Ammon's horn (tissue), 1 donor: ENCODE measurements at regions not wholly inside any gene's neighbourhood (a gene's known extent, or its start where the extent isn't known, plus 50 kb on each side); places are given as distances from the start of the nearest gene placed in this dataset.

Source experiments
- DNase-seq: peaks from one replicate; pipeline ENCODE4 v3.0.0-alpha.2; 2016; ENCODE audit warnings: low spot score

DNA sequence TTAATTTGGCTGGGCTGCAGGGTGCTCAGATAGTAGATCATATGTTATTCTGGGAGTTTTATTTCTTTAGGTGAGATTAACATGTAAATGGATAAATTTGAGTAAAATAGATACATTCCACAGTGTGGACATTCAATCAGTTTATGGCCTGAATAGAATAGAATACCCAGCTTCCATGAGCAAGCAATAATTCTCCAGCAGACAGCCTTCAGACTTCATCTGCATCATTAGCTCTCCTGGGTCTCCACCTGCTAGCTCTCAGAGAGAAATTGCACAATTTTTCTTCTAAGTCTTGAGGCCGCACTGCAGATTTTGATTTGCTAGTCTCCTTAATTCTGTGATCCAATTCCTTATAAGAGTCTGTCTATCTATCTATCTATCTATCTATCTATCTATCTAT, 420.3 kb upstream of the BOD1L1 start:
- DNase-seq: no peak

DNA sequence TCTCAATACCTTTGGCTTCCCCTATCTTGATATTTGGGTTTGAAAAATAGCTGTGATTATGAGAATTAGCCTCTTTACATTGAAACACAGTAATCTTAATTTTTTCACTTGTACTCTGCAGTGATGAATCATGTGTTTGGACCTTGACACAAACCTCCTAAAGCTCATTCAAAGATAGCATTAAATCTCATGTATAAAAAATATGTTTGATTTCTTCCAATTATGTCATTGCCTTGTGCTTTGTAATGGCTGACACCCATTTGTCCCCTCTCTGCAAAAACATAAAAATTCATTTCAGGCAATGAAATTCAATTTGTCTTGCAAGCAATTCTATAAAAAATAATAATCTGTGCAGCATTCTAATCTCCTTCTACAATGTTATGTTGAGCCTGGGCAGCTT, 422.4 kb upstream of the BOD1L1 start:
- no peak for DNase-seq

DNA sequence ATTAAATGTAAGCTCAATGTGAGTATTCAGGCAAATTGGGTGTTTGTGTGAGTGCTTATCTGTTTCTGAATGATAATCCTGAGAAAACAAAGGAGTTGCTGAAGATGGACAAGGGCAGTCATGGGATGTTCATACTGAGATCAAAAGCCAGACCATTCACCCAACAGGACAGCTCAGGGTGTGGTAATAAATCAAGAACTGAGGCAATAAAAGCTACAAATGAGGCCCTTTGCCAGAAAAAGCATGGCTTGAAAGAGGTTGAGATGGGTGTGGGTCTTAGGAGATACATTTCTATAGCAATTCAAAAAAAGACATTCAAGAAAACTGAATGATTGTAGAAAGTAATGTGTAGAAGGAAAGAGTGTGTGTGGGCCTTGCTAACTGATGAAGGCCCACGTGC, 425.8 kb upstream of the BOD1L1 start:
- no peak for DNase-seq

DNA sequence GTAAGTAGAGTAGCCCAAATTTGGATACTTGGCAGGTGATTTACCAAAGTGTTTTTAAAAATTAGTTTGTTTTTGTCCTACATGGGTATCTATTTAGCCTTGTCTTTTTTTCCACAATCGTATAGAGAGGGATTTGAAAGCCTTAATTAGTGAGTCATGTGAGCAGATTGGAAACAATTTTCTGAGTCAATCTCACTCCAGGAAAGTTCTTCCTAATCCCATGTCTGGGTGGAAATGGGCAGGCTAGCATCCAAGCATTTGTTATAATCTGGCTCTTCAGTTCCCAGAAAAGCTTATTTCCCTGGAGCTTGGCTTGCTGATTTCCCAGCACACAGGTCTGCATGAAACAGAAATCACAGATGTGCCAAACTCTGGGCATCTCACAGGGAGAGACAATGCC, 426.9 kb upstream of the BOD1L1 start:
- no peak for DNase-seq

DNA sequence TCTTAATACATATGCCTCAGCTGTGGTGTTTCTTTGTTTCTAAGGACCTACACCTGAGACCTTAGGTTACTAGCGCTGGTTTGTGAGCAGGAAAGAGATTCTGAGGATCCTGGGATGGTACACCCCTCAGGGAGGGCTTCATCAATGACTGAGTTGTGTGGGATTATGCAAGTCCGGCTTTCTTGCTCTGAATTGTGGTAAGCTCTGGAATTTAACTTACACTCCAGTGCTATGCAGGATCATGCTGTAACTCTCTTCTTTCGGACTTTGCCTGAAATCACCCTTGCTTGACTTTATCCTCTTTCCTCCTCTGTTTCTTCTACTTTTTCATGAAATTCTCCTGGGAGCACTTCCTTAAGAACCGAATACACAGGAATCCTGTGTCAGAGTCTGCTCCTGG, 431.5 kb upstream of the BOD1L1 start:
- no peak for DNase-seq

DNA sequence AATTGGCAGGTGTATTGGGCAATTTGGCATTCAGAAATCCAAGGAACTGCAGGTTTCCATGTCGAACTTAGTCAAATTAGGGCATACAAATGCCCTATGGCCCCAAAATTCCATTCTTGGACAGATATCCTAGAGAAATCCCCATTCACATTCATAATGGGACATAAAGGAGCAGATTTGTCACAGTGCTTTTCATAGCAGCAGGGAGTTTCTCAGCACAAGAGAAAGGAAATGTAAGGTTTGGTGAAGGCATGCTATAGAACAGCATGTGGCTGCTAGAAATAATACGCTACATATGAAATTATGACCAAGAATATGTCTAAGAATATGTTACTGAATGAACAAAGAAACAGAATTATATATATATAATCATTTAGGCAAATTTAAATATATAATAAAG, 437.5 kb upstream of the BOD1L1 start:
- no peak for DNase-seq

DNA sequence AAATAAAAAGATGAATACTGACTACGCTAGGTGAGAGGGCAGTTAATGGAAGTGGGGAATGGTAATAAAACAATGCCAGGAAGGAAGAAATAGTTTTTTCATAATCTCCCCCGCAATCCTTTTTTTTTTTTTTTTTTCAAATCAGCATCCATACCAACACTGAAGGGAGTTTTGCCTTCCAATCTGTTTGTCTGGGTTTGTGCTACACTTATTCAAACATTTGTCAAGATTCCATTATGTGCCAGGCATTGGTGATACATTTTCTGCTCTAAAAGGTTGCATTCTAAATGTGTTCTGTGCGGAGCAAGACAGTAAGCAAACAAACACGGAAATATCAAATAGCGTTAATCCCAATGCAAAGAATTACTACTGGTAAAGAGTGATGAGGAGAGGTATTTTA, 437.9 kb upstream of the BOD1L1 start:
- DNase-seq: no peak

DNA sequence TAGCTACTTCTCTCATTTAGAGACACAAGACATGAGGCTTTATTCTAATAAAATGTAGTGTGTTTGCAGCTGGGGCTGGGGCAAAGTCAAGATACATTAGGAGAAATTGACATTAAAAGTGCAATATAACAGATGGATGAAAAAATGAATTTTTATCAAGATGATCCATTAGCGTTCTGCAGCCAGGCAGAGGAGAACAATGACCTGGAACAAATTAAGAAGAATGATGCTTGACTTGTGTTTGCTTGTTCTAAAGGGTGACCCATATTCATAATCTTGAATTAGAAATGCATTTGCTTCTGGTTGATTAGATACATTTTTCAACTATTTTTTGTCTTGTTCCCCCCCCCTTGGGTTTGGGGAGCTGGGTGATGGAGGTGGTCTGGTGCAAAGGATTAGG, 439.5 kb upstream of the BOD1L1 start:
- no peak for DNase-seq

DNA sequence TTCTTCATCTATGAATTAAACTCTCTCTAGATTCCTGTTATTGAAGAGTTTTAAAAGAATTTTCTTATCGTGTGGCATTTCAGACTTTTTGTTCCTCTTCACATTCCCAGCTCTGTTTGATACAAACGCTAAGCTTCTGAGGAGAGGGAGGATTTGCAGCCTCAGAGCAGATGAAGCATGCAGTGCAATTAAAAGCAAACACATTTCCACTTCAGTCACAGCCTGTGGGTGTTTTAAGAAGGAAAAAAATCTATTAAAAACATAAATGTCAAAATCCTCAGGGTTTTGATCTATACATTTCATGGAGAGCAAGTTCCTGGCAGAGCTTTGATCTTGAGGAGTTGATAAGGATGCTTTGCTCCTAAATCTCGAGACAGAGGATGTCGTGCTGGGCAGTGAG, 442.4 kb upstream of the BOD1L1 start:
- peak; percentile 36 for DNase-seq

DNA sequence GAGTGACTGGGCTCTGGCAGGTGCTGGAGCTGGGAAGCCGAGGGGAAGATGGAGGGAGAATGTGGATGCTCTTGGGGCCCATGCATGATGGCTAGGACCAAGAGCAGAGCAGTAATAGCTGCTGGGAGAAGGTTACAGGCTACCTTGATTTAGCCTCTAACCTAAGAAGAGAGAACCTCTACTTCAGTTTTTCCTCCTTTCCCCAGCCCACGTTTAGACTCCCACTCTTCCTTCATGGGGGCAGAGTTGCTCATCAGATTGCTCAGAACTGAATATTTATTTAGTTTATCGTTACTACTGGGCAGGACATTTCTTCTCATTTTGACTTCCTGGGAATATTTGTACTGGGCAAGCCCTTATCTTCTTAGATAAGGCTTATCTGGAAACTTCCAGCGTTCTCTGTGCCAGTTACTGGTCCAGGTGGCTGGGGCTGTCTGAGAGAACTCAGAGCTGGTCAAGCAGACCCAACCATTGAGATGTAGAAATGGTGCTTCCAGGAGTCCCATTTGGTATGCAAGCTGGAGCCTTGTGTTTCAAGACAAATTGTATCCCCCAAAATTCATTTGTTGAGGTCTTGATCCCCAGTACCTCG, 442.9 kb upstream of the BOD1L1 start:
- DNase-seq: no peak

DNA sequence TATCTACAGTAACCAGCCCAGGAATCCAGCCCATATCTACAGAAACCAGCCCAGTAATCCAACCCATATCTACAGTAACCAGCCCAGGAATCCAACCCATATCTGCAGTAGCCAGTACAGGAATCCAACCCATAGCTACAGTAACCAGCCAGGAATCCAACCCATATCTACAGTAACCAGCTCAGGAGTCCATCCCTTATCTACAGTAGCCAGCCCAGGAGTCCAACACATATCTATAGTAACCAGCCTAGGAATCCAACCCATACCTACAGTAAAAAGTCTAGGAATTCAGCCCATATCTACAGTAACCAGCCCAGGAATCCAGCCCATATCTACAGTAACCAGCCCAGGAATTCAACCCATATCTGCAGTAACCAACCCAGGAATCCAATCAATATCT, 445.0 kb upstream of the BOD1L1 start:
- DNase-seq: no peak

DNA sequence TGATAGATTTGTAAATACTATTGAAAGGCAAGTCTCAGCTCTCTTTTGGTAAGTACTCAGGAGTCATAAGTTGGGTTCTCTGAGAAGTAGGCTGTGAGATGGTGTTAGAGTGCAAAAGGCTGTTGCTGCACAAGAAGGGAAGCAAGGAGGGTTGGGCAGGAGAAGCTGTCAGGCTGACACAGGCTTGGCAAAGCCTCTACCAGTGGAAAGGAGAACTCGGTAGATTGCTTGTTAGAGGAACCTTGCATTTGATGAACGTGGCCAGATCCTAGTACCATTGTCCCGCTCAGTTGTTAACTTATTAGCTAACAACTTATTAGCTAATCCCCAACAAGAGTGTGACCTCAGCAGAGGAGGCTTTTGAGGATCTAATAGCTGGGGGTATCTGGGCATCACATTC, 449.3 kb upstream of the BOD1L1 start:
- no peak for DNase-seq

DNA sequence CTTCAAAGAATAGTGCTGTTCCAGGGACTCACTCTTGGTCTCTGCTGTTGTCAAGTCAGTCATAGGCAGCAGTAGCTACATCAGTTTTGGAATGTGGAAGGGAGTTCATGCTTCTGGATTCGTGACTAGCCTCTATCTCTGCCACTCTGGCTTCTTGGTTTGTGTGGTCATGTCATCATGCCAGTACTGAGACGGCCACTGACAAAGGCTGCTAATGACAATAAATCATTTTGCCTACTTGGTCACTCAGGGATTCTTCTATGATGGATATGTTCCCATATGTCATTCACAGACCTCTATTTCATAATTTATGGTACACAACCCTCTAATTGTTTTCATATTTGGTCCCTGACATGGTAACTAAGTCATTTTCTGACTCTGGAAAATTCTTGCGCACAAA, 450.8 kb upstream of the BOD1L1 start:
- no peak for DNase-seq

DNA sequence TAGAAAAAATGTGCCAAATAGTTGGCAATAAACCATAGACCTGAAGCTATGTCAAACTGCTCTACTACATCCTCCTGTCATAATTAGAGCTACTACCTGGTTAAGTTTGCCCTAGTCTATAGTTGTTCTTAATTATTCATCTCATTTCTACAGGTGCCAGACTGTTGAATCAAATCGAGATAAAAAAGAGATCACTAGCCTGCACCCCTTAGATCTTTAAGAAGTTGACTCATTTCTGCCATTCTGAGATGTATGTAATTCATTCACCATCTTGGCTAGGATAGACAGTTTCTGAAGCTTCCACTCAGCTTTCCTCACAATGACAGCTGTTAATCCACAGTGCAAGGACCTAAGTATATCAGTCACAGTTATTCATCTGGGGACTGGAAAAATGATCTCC, 452.1 kb upstream of the BOD1L1 start:
- DNase-seq: no peak

DNA sequence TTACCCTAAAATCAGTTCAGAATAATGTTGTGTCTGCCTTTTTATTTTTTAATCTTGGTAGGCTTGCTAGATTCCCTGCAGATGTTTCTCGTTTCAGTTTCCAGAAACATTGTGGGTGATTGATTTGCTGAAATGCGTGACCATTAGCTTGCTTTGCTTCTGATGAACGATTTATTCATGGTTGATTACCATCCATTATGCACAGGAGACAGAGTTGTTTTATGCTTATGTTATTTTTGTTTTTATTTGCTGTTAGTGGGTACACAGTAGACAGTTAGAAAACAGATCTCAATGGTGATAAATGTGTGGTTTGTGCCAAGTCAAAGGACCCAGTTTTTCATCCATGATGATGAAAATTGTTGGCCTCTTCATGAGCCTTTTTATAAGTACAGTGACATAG, 455.6 kb upstream of the BOD1L1 start:
- no peak for DNase-seq

DNA sequence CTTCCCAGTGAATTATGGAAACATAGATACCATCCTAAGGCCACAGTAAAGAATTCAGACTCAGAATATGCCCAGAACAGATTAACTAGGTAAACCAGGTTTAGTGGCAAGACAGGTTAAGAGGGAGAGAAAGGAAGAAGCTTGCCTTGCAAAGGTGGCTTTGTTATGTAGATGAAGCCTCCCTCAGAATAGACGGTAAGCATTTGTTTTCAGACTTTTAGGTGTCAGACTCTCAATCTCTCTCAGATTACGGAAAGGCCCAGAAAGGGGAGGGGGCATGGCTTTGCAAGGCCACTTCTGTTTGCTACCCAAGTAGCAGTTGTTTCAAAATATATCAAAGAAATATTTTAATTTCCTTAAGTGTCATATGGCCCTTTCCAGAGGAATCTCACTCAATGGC, 457.1 kb upstream of the BOD1L1 start:
- DNase-seq: no peak

DNA sequence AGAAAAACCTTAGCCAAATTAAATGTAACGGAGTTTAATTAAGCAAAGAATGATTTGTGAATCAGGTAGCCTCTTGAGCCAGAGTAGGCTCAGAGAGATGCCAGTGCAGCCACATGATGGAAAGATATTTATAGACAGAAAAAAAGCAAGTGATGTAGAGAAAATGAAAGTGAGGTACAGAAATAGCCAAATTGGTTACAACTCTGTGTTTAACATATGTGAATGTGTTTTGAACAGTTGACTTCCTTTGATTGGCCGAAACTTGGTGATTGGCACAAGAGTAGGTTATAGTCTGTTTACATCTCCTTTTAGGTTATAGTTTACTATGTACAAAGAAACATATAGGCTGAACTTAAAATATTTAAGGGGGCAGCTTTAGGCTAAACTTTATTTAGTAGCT, 459.9 kb upstream of the BOD1L1 start:
- no peak for DNase-seq

DNA sequence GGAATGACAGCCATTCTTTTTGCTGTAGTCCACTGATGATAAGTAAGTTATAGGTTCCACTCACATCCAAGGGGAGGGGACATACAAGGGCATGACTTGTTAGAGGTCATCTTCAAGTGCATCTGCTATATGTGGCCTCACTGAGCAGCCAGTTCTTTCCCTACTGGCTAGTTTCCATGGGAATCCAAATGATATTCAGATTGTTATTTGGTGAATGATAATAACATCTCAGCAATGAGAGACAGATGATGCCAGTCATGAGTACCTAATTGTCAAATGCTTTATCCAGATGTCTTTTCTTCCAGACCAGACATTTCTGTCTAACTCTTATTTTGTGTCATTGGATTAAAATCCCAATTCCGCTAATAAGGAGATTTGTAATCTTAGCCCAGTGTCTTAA, 460.4 kb upstream of the BOD1L1 start:
- no peak for DNase-seq

DNA sequence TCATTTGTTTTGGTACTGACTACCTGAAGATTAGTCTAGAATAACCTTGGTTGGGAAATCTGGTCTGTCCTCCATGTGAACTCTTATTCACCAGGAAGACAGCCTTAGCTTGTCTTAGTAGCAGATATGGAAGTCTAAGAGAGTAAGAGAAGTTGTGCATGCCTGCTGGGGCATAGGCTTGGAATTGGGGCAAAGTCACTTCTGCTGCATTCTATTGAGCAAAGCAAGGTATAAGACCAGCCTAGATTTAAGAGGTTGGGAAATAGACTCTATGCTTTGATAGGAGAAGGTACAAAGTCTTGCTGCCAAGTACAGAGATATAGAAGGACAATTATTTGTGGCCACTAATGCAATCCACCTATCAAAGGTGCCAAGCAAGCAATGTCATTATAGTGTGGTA, 464.0 kb upstream of the BOD1L1 start:
- DNase-seq: no peak

DNA sequence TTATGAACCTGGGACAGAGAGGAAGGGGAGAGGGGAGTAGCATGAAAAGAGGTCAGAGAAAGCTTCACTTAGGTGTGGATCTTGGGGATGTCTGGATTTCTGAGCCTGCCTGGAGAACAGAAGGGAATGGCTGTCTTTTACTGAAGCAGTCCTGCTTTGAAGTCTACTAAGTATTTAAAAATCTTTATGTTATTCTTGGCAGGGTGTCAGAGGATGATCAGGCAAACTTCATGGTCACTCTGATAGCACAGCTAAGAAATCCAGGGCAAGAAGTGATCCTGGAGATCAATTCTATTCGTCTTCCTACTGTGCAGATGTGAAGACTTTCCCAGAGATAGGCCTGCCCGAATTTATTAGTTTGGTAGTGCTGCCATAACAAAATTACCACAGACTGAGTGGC, 464.4 kb upstream of the BOD1L1 start:
- DNase-seq: no peak

DNA sequence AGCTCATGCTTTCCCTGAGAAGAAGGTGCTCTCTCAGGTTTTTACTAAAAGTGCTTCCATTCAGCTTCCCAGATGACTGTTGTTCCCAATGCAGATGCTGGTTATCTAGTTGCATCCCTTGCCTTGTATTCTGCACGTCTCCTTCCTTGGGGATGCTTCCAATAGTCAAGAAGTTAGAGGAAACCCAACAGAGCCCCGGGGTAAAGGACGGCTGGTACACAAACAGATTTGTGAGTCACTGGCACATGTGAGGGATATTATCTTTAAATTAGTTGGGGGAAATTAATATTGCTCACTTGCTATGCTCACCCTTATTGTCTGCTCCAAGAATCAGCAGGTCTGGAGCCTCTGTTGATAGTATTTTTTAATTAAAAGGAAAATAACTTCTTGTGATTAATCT, 465.2 kb upstream of the BOD1L1 start:
- no peak for DNase-seq

DNA sequence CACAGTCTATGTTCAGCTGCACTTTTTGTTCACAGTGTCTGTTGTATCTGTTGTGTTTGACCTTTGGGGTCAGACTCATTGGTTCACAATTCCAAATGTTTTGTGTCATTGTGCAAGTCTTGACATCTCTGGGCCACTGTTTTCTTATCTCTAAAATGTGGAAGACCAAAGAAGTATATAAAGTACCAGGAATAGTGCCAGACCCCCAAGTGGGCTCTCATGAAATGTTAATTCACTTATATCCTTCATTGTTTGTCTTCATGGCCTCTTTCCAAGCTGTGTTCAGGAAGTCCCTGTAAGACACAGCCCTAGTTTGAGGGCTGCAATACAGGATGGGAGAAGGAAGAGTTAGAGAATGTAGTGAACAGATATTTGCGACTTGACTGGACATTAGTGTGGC, 468.3 kb upstream of the BOD1L1 start:
- DNase-seq: no peak

DNA sequence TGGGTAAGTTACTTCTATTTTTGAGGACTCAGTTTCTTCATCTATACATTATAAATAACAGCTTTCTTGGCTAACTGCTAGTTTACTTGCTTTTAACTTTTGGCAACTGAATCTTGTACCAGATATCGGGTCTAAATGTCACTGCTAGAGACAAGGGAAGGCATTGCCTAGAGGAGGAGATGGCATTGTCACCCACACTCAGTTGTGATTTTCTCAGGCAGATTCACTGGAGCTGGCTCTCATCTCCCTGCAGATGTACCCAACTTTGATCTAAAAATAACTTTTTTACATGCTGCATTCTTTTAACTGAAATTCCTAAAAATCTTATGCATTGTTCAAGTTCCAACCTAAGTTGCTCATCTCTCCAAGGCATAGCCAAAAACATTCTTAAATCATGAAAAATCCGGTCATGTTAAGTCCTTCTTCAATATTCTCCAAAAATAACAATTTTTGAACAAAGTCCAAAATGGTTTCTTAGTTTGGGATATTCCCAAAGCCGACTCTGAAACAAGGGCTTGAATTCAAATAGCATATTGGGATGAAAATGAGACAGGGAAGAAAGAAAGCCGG, 469.0 kb upstream of the BOD1L1 start:
- no peak for DNase-seq

DNA sequence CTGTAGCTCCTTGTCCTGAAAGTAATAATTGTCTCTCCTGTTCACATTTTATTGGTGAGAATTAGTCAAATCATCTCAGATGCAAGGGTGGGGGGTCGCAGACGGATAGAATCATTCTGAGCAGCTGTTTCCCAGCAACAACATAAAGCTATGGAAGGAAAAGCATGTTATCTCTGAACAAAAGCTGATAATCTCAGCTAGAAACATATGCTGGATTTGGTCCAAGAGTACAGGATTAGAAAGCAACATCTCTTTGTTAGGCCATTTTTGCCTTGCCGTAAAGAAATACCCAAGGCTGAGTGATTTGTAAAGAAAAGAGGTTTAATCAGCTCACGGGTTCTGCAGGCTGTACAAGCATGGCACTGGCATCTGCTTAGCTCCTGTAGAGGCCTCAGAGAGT, 472.8 kb upstream of the BOD1L1 start:
- DNase-seq: no peak

DNA sequence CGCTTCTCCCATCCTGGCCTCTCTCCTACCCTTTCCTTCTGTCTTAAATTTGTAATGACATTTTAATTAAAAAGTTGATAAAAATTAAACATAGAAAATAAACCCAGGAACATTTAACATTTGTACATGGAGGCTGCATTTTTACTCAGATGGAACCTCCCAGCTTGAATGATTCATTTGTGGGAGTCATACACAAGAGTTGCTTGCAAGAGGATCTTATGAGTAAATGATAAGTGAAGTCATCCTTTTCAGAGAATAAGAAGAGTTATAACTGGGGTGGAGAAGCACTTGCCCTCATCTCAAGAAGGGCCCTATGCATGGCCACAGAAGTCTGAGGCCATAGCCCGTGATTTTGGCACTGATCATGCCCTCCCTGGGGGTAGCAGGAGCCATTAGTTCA, 482.9 kb upstream of the BOD1L1 start:
- DNase-seq: no peak
